ENCODE measurements at regions not wholly inside any gene's neighbourhood (a gene's known extent, or its start where the extent isn't known, plus 50 kb on each side); places are given as distances from the start of the nearest gene placed in this dataset.

GRCh38 chr1:118291661-118292060 lies 106.6 kb upstream of the SPAG17 start:
- TF ChIP-seq POLR2A (IDR thresholded peaks at IDR 0.05) (no peak), CTCF (IDR thresholded peaks at IDR 0.05) (no peak), EP300 (IDR thresholded peaks at IDR 0.05) (no peak), POLR2AphosphoS5 (IDR thresholded peaks at IDR 0.05) (no peak)

All from sigmoid colon (tissue), 4 donors.